Ascending aorta (tissue), 2 donors: ENCODE measurements at regions not wholly inside any gene's neighbourhood (a gene's known extent, or its start where the extent isn't known, plus 50 kb on each side); places are given as distances from the start of the nearest gene placed in this dataset.

Source experiments
- DNase-seq, 2 donors: peaks; one replicate each; pipeline ENCODE4 v3.0.0-alpha.2; 2019; ENCODE audit warnings: low spot score in 2 of 2
- H3K27ac ChIP-seq, 2 donors: fragments of 200-600 bp; sonication (generic); one replicate each; pipeline ENCODE4 v1.5.1; 2016 to 2017; ENCODE audit warnings: mild to moderate bottlenecking in 1 of 2
- H3K27me3 ChIP-seq: fragments of 200-600 bp; sonication (generic); one replicate; pipeline ENCODE4 v1.5.1; 2017
- H3K36me3 ChIP-seq, 2 donors: fragments of 200-600 bp; sonication (generic); one replicate each; pipeline ENCODE4 v1.5.1; 2016
- H3K4me1 ChIP-seq, 2 donors: fragments of 200-600 bp; sonication (generic); one replicate each; pipeline ENCODE4 v1.5.1; 2016 to 2017; ENCODE audit warnings: mild to moderate bottlenecking in 1 of 2
- H3K4me3 ChIP-seq, 2 donors: fragments of 200-600 bp; sonication (generic); one replicate each; pipeline ENCODE4 v1.5.1; 2016 to 2017; ENCODE audit warnings: mild to moderate bottlenecking in 1 of 2
- H3K9me3 ChIP-seq, 2 donors: fragments of 200-600 bp; sonication (generic); one replicate each; pipeline ENCODE4 v1.5.1; 2016
- intact Hi-C: fragments of 100-400 bp; cut with DNase I; formaldehyde crosslinking; loops from one replicate; pipeline ENCODE4 v1.15.1; 2023
- TF ChIP-seq, protein P1 (sequence below), 3 experiments: fragments of 200-600 bp in 2 of 3; fragments of 450-650 bp in 1 of 3; sonication (generic) in 2 of 3; IDR thresholded peaks; one replicate each; pipeline ENCODE4 v1.5.1; 2016 to 2019; ENCODE audit warnings: antibody characterized with exemption in 3 of 3, mild to moderate bottlenecking in 1 of 3, moderate library complexity in 1 of 3

DNA sequence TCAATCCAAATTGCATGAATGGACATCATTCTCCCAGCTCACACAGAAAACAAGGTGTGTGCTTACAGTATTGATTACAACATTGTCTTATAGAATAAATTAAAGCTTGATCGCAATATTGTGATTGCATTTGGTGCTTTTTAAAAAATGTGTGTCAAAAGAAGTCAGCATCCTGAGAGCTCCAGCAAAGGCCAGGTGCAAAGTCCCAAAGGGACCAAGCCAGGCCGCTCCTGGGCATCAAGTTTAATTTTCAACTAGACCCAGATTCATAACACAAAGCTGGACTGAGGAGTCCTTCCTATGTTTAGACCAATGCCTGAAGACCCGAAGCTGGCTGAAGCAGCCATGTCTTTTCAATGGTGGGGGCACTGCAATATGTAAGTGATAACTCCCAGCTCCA is 295.6 kb downstream of the IRX2 start:
- intact Hi-C loops = no loop called here
- Histone ChIP-seq H3K36me3 (no peaks in the 10 kb centered on the region), H3K27ac (no peak overlapping the region), H3K4me1 (no peaks in the 10 kb centered on the region), H3K9me3 (no peaks in the 10 kb centered on the region), H3K27me3 (no peaks in the 10 kb centered on the region), H3K4me3 (no peak overlapping the region)
- TF ChIP-seq, protein P1, sequence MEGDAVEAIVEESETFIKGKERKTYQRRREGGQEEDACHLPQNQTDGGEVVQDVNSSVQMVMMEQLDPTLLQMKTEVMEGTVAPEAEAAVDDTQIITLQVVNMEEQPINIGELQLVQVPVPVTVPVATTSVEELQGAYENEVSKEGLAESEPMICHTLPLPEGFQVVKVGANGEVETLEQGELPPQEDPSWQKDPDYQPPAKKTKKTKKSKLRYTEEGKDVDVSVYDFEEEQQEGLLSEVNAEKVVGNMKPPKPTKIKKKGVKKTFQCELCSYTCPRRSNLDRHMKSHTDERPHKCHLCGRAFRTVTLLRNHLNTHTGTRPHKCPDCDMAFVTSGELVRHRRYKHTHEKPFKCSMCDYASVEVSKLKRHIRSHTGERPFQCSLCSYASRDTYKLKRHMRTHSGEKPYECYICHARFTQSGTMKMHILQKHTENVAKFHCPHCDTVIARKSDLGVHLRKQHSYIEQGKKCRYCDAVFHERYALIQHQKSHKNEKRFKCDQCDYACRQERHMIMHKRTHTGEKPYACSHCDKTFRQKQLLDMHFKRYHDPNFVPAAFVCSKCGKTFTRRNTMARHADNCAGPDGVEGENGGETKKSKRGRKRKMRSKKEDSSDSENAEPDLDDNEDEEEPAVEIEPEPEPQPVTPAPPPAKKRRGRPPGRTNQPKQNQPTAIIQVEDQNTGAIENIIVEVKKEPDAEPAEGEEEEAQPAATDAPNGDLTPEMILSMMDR (IDR thresholded peaks at IDR 0.05) = no peak
- DNase-seq = no peak

DNA sequence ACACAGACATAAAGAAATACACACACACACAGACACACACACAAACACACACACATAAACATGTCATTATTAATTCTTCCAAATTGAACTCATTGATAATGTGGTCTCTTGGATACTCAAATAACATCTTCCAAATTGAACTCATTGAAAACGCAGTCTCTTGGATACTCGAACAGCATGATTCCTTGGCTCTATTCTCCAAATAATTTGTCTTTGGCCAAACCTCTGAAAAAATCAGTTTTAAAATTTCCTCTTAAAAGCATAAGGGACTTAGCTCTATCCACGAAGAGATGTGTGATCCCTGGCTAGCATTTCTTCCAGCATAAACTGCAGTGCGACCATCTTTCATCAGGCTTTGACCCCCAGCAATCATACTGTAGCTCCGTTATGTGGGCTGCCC is 296.6 kb downstream of the IRX2 start:
- intact Hi-C loops = no loop called here

DNA sequence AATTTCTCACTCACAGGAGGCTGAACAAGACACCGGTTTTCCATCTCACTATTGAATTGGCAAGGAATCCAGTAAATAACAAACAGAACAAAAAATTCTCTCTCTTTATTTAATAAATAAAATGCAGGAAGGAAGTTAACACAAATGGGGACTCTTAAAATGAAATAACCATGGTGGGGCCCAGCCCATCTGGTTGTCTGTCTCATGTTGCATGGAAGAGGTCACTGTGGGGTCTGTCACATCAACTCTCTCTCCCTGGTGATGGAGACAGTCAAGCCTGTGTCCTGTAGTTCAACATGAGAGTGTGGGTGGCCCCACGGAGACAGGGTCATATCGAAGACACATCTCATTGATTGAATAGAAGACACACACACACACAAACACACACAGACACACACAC is 297.7 kb downstream of the IRX2 start:
- no peaks in the 10 kb centered on the region for H3K4me1 ChIP-seq
- TF ChIP-seq, protein P1 (IDR thresholded peaks at IDR 0.05) = no peak
- H3K36me3 ChIP-seq = no peaks in the 10 kb centered on the region
- intact Hi-C loops = no loop called here
- DNase-seq = no peak
- H3K27me3 ChIP-seq = no peaks in the 10 kb centered on the region
- no peak overlapping the region for H3K4me3 ChIP-seq
- no peaks in the 10 kb centered on the region for H3K9me3 ChIP-seq
- no peak overlapping the region for H3K27ac ChIP-seq

More for the DNA sequence above, 296.6 kb downstream of the IRX2 start:
- no peaks in the 10 kb centered on the region for H3K4me1 ChIP-seq
- no peak for DNase-seq
- no peaks in the 10 kb centered on the region for H3K36me3 ChIP-seq
- H3K9me3 ChIP-seq = no peaks in the 10 kb centered on the region
- H3K4me3 ChIP-seq = no peak overlapping the region
- TF ChIP-seq, protein P1 (IDR thresholded peaks at IDR 0.05) = no peak
- no peak overlapping the region for H3K27ac ChIP-seq
- no peaks in the 10 kb centered on the region for H3K27me3 ChIP-seq

DNA sequence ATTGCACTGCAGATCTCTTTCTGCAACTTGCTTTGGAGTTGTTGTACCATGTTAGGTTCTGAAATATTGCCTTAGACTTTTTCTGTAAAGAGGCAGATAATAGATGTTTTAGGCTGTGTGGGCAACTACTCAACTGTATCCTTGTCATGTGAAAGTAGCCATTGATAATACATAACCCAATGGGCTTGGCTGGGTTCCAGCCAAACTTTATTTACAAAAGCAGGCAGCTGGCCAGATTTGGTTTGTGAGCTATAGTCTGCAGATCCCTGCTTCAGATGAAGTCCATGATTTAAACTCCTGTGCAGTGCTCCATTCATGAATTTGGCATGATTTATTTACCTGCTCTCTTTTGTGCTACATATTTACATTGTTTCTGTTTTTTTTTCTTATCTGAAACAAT is 300.4 kb downstream of the IRX2 start:
- Histone ChIP-seq H3K27me3 (no peaks in the 10 kb centered on the region), H3K36me3 (no peaks in the 10 kb centered on the region), H3K4me1 (no peaks in the 10 kb centered on the region), H3K27ac (no peak overlapping the region), H3K4me3 (no peak overlapping the region), H3K9me3 (no peaks in the 10 kb centered on the region)
- intact Hi-C loops = no loop called here
- DNase-seq = no peak
- TF ChIP-seq, protein P1 (IDR thresholded peaks at IDR 0.05) = no peak

- no peaks in the 10 kb centered on the region for H3K4me1 ChIP-seq
Observed at GRCh38 chr5:2442496-2443354, 308.8 kb downstream of the IRX2 start.

More at GRCh38 chr5:2442496-2443354, 308.8 kb downstream of the IRX2 start:
- Histone ChIP-seq H3K27me3 (no peaks in the 10 kb centered on the region), H3K36me3 (no peaks in the 10 kb centered on the region), H3K4me3 (no peak overlapping the region), H3K9me3 (no peaks in the 10 kb centered on the region), H3K27ac (no peak overlapping the region)
- TF ChIP-seq, protein P1 (IDR thresholded peaks at IDR 0.05) = no peak
- intact Hi-C loops = no loop called here
- DNase-seq = no peak
